ENCODE measurements at regions not wholly inside any gene's neighbourhood (a gene's known extent, or its start where the extent isn't known, plus 50 kb on each side); places are given as distances from the start of the nearest gene placed in this dataset.

- no peak for TF ChIP-seq CHD7 (IDR thresholded peaks at IDR 0.05; ENCODE audit: insufficient replicate concordance, low read length)
- no peak for TF ChIP-seq JUND (IDR thresholded peaks at IDR 0.05; ENCODE audit: low read length)
- TF ChIP-seq RNF2 (IDR thresholded peaks at IDR 0.05; ENCODE audit: borderline replicate concordance, low read depth, low read length, missing control alignments, poor library complexity, severe bottlenecking): no peak
- TF ChIP-seq KDM1A (IDR thresholded peaks at IDR 0.05; ENCODE audit: borderline replicate concordance, low read length): no peak
- TF ChIP-seq TEAD4 (IDR thresholded peaks at IDR 0.05; ENCODE audit: low read depth, low read length): no peak
- TF ChIP-seq YY1 (IDR thresholded peaks at IDR 0.05; ENCODE audit: low read depth, low read length): no peak
Observed at GRCh38 chr5:153187503-153187902, 303.0 kb upstream of the GRIA1 start (continued).
